Stimulated activated CD4-positive, alpha-beta T cell treated with anti-CD3 and anti-CD28 coated beads, Interleukin-1b, Interleukin-23, amount 100 ng/mL, for 48 hours (primary cell): ENCODE measurements at regions not wholly inside any gene's neighbourhood (a gene's known extent, or its start where the extent isn't known, plus 50 kb on each side); places are given as distances from the start of the nearest gene placed in this dataset.
"Not testable (repeated sequence)": the region's sequence is repeated elsewhere in the genome, so short reads cannot be mapped to it uniquely, and the experiment has no call there.

Experiments used
- DNase-seq: peaks from one replicate; pipeline ENCODE4 v3.0.0-alpha.2; 2020

DNA sequence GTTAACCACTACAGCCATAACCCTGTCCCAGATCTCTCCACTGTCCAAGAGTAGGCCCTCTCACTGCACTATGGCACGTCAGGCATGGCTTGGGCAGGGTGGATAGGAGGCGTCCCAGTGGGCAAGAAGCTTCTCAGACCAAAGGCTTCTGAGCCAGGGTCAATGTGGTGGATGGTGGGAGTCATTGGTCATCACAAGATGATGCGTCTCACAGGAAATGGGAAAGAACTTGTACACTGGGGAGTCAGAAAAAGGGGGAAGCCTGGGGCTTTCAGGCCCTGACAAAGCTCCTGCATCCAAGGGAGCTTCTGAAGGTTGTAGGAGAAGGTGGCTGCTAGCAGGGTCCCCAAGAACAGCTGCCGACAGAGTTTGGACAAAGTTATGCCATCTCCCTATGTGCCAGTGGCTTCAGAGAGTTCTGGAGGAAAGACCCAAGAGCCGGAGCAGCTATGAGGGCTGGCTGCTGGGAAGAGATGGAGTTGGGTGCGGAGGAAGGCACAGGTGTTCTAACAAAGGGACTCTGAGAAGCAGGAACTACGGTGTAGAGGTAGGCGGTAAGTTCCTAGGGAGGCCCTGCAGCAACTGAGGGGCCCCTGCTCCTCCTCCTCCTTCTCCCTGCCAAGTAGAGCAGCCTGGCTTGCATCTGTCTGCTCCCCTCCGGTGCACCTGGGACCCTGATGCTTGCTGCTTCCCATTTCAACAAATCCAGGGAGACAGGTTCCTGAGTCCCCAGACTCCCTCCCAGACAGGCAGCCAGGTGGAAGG, 81.1 kb downstream of the ARL6IP4 start:
- DNase-seq: no peak

DNA sequence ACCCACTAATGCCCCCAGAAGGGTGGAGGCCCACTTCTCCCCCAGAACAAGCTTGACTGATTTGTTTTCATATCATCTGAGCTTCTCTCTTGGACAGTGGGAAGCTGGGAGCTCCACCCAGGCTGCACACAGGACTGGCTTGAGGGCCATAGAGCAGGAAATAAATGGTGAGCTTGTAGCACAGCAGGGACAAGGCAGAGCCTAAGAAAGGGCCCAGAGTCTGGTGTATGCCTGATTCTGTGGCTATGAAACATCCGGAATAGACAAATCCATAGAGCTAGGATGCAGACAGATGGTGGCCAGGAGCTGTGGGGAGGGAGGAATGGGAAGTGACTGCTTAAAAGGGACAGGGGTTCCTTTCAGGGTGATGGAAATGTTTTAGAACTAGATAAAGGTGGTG, 79.0 kb downstream of the ARL6IP4 start:
- DNase-seq: no peak

DNA sequence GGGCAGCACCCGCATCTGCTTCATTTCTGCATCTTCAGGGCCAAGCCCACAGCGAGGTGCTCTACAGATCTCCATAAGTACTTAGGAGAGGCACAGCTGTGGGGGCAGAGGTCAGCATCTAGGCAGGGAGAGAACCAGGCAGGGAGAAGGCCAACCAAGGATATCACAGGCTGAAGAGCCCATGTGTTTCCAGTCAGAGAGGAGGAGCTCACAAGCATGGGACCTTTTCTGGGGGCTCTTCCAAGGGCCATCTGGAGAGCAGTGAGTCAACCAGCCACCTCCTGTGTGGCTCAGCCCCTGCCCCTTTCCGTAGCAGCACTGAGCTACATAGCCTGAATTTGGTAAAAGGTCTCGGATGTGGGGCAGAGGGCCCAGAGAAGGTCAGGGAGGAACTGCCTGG, 78.5 kb downstream of the ARL6IP4 start:
- DNase-seq: no peak

DNA sequence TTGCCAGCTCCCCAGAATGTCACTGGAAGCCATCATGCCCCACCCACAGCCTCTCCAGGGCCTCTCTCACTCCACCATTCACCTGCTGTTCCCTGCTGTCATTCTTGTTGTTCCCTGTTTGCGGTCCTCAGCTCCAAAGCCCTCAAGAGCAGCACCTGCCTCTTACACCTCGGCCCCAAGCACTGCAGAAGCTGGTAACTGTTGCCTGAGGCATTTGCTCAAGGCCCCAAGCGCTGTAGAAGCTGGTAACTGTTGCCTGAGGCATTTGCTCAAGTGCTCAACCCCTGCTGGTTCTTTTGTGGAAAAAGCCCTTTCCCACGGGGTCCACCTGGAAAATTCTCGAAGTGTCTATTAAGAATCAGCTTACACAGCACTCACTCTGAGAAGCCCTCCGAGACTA, 78.0 kb downstream of the ARL6IP4 start:
- DNase-seq: no peak

DNA sequence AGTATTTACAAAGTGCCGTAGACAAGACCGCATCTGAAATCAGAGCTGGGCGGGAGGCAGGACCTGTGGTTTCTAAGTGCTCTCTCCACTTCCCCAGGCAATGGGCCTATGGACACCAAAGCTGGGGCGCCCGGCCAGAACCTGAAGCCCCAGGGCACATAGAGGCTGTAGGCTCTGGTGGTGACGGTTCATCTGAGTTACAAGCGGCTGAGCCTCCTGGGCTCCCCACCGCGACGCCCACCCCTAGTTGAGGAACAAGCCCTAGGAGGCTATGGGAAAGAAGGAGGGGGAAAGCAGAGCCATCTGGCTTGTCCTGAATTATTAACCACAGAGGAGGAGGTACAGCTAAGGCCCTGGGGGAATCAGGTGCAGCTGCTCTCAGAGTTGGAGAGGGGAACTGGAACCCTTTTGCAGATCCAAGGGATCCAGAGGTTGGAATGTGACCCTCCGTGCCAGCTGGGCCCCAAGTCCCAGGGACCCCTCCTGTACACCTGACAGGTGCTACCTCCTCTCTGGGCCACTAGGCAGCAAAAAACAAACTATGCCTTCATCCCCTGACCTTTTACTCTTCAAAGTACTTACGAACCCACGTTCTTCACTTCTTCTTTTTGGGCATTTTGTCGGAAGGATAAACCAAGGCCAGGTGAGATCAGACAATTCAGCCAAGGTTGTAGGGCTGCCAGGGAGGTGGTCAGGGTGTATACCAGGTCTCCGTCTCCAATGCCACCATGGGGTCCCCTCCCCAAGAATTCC, 77.2 kb downstream of the ARL6IP4 start:
- no peak for DNase-seq

DNA sequence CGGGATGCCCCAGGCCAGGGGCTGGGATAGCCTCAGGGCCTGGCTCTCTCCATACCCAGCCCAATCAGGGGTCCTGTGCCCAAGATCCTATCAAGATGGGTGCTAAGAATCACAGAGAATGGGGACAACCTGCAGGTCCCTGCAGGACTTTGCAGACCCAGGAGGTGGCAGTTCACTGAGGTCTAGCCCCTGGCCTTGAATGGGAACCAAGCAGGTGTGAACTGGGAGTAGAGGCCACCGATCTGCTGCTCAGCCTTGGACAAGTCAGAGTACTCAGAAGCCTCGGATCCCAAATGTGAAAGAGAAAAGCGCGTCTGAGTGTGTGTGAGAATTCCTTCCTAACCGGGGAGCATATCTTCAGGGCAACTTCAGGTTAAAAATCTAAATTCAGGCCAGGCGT, 76.2 kb downstream of the ARL6IP4 start:
- DNase-seq: no peak

DNA sequence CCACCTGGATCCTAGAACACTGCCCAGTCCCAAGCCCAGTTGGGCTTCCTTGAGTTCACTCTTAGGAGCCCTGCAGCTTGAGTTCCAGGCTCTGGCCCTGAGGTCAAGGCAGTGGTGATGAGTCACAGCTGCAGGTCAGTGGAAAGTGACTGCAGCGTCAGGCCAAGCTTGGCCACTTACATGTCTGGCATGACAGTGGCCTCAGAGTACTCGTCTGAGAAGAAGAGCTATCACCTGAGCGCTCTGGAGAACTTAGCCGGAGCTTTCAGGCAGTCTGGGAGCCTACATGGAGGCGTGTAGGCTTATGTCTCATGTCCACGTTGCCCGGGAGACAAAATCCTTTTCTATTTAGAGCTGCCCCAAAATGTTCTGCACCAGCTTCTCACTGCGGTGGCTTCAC, 75.6 kb downstream of the ARL6IP4 start:
- DNase-seq: no peak

DNA sequence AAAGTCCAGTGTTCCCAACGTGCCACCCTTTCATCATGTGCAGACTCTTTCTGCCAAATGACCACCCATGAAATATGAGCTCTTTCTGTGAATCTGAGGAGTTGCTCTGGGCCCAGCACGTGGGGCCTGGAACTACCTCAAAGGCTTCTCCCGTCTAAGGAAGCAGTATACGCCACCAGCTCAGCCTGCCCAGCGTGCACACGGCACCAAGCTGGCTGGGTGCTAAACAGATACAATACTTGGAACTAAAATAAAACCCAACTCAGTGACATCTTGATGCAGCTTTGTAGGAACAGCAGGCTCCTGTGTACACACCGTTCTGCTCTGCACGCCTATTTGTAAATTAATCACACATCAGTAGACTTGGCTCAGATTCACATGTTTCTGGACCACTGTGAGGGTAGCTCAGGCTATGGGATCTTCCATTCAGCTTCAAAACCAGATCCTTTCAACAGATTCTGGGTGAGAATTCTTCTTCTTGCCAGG, 74.8 kb downstream of the ARL6IP4 start:
- DNase-seq: no peak

DNA sequence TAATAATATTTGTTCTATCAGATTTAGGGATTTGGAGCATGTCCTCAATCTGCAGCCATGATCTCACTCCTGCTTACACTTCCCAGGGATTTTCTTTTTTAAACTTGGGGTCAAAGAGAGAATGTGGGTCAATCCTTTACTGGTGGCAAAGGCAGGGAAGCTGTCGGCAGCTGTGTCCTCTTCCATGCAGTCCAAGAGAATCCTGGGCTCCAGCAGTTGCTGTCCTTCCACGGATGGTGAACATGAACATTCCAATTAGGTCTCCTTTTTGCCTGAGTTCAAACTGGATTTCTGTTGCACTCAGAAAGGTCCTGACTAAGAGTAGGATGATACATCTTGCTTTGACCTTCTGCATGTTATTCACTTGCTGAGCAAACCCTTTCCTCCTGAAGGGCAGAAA, 73.9 kb downstream of the ARL6IP4 start:
- no peak for DNase-seq

DNA sequence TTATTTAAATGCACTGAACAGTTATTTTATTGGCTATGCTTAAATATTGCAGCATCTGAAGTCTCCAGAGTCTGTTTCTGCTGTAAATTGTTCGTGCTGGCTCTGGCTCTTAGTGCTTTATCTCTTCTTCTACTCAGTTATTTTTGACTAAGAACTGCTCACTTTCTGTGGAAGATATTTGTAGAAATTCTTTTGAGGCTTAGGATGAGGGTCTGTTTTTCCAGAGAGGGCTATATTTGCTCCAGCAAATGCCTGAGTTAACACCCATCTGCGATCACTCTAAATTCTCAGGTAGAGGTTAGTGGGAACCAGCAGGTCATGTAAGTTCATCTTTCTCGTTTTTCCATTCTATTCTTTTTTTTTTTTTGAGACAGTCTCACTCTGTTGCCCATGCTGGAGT, 71.1 kb downstream of the ARL6IP4 start:
- DNase-seq: no peak

DNA sequence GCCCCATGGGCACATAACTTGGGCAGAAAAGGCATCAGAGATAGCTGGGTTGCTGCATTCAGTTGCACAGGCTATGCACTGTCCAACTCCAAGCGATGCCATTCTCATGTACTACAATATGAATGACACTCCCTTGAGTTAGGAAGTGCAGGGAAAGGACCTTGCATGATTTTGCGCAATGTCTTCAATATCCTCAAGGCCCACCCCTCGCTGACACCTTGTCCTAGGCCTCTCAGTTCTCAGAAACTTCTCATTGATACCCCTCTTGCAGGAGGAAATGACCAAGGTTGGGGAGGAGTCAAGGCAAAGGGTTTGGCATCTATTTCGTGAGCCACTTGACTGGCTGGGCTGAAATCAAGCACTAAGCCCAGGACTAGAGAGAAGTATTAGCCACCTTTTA, 70.4 kb downstream of the ARL6IP4 start:
- no peak for DNase-seq

DNA sequence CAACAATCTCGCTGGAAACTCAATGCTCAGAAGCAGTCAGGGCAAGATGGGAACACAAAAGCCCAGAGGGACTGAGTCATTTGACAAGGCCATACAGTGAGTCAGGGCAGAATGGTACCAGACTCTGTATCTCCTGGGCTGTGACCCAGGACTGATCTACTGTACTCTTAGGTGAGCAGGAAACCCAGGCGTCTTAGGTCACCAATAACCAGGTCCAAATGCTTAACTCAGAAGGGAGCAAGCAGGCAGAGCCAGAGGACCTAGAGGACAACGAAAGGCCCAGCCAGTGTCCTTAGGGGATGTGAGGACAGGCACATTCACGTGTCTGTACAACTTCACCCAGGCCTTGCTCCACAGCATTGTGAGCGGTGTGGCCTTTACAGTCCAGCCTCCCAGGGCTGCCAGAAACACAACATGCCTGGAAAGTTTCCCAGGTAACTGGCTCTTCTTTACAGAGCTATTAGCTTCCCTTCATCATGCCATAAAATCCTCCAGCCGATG, 69.9 kb downstream of the ARL6IP4 start:
- DNase-seq: no peak

DNA sequence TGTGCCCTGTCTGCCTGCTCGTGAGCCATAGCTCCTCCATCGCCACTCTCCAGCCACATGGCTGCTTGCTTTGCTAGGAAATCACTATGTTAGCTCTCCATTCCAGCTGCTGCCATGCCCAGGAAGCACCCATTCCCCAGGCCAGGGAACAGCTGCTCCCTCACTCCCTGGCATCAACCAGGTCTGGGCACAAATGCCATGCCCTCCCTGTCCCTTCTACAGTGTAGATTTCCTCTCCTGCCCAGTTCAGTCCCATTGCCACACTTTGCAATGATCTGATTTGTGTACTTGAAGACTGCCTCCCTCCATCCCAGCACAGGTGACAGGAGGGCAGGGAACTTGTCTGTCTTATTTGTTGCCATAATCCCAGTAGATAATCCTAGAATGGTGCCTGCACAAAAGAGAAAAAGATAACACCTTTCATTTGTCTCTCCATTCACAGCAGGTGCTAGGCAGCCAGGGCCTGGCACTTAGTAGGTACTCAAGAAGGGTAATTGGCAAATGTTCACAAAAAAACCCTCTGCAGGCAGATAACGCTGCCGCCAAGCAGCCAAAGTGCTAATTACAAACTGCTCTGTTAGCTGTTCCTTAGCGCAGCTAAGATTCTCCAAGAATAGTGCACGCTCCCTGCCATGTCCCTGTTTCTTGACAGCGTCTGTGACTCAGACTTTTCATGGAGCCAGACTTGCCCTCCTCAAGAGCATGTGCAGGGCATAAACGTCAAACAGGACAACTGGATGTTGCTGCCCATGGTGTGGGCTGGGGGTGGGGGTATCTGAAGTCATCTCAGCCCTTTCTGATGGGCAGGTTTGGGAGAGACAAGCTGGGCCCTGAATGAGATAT, 69.1 kb downstream of the ARL6IP4 start:
- DNase-seq: no peak

DNA sequence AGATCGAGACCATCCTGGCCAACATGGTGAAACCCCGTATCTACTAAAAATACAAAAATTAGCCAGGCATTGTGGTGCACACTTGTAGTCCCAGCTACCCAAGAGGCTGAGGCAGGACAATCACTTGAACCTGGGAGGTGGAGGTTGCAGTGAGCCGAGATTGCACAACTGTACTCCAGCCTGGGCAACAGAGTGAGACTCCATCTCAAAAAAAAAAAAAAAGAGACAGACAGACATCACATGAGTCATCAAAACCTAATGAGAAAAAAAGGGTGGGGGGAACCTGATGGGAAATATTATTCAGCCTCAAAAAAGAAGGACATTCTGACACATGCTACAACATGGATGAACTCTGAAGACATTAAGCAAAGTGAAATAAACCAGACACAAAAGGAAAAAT, 67.4 kb downstream of the ARL6IP4 start:
- not testable (repeated sequence) for DNase-seq

DNA sequence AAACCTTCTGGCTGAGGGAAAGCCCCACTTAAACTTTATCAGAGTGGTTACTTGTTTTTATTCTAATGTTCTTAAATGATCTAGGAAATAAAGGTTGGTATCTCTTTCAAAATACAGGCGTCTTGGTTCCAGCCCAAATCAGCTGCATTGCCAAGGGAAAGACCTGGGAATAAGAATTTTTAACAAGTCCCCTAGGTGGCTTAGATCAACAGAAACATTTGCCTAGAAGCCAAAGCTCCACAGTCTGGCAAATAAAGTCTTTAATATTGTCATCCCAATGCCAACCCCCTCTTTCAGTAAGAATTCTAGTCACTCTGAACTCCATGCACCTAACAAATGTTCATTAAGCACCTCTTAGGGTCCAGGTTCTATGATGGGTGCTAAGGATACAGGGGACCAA, 66.8 kb downstream of the ARL6IP4 start:
- DNase-seq: no peak

DNA sequence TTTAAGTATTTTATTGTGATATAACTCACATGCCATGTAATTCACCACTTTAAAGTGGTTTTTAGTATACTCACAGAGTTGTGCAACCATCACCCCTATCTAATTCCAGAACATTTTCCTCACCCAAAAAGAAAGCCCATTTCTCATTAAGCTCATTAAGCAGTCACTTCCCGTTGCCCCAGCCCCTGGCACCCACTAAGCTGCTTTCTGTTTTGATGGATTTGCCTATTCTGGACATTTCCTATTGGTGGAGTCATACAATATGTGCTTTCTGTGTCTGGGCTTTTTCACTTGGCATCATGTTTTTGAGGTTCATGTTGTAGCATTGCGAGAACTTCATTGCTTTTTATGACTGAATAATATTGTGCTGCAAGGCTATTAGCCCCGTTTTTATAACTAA, 66.0 kb downstream of the ARL6IP4 start:
- no peak for DNase-seq

DNA sequence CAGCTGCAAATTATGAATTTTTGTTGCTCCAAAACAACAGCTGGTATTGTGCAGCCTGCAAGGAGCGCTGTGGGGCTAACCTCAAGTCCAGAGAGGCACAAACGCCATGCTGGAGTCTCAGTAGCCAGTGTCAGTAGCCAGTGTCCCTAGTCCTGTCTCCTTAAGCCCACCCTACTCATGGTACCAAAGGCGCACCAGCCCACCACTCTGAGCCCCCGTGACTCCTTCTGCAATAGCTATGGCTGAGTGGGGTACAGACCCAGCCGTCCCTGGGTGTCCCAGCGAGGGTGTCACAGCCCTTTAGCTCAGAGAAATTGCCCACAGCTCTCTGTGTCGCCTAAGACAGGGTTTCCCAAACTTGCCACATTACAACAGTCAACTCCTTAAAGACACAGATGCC, 65.2 kb downstream of the ARL6IP4 start:
- DNase-seq: no peak

DNA sequence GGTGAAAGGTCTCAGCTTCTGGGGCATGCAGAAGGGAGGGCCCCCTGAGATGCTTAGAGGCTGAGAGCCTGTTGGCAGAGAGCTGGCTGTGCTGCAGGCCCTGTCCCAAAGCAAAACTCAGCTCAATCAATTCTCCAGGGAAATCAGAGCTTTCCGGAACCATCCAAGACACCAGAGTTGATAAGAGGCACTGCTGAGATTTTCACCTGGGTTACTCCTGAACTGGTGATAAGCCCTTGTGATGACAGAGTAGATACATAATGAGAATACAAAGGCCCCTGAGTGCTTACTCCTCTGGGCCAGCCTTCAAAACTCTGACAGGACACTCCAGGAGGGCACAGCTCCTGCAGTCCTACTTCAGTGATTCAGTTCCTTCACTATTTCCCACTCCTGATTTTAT, 63.9 kb downstream of the ARL6IP4 start:
- DNase-seq: no peak

DNA sequence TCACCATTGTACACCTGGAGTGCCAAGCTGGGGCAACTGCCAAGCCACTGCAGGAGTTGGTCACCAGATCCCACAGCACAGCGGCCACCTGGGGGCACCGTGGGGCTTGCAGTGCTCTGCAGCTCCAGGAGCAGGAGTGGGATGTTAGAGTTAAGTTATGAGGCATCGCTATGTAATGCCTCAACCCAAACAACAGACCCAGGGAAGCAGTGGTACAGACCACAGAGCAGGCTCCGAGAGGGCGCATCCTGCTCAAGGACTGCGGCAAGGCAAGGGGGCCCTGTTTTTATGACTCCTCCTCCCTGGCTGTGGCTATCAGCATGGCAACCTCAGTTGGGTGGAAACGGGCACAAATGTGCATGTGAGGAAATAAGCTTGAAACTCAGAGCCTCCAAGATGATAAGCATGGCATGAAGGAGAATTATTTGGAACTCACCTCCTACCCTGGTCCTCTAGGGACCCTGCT, 63.1 kb downstream of the ARL6IP4 start:
- peak; percentile 80 for DNase-seq

DNA sequence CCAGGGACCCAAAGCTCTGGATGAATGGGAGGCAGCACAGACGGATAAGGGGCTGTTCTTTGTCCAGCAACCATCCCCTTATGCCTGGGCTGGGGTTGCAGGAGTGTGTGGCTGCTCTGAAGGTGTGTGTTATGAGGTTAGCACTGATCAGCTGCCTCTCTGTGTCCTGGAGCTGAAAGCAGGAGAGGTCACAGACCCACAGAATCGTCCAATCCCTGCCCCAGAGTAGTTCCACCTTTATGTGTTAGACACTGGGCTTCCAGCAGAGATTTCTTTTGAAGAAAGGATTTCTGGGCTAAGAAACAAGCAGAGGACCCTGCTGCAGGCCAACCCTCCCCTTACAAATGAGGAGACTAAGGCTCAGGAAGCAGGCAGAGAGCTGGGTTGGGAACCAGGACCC, 62.4 kb downstream of the ARL6IP4 start:
- DNase-seq: no peak

DNA sequence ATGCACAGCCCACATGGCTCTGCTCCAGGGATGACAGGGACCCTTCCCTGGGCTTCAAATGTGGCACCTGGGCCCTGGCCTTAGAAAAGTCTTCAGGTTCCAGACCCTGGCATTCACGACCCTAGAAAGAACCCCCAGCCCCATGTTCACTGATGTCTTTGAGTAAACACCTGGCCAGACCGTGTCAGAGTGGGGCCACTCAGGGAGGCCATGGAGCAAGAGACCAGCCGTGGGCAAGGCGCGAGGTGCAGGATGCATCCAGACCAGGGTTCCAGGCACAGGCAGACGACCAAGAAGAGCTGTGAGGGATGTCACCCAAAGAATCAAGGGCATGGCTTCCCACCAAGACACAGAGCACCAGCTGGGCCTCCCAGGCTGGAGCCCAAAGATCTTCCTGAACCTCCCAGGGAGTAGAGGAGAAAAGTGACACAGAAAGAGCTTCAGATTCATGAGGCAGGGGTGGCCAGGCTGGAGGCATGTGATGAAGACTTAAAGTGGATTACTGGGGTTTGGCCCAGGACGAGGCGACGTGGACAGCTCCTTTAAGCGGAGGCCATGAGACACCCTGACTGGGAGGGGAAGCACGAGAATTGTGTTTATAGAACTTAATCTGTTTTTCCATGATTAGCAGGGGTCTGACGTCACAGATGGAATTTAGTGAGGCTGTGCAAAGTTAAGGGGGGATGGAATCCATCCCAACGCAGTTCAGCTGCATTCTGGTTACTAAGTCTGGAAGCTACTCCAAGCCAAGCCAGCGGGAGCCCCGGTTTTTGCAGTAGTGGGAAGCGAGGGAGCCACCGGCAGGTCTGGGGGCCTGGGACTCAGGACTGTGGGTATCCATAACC, 61.6 kb downstream of the ARL6IP4 start:
- no peak for DNase-seq

DNA sequence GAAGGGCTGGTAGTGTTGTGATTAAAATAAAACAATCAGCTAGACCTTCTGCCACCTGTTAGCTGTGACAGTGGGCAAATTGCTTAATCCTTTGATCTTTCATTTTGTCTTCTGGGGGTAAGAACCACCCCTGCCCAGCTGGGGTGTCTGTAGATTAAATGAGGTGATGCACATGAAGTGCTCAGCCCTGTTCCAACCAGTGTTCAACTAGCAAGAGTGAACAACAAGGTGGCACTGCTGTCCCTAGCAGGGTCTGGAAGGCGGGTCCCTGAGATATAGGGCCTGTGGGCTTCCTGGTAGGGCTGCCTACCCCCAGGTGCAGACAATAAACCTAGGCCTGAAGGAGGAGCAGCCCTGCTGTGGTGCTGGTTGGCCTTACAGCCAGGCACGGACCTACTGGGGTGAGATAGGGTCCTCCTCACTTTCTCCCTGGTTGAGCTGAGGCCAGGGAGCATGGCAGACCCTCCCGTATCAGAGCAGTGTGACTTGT, 60.6 kb downstream of the ARL6IP4 start:
- DNase-seq: no peak
